ENCODE measurements at regions not wholly inside any gene's neighbourhood (a gene's known extent, or its start where the extent isn't known, plus 50 kb on each side); places are given as distances from the start of the nearest gene placed in this dataset.

- TF ChIP-seq ZBTB10 (tag by site-specific recombination; IDR thresholded peaks at IDR 0.05) = no peak
- TF ChIP-seq ZNF747 (tag by site-specific recombination; IDR thresholded peaks at IDR 0.05) = no peak
- no peak for TF ChIP-seq ZNF707 (tag by site-specific recombination; IDR thresholded peaks at IDR 0.05)
- no peak for TF ChIP-seq ZNF24 (tag by site-specific recombination; IDR thresholded peaks at IDR 0.05)
- TF ChIP-seq, protein P1, sequence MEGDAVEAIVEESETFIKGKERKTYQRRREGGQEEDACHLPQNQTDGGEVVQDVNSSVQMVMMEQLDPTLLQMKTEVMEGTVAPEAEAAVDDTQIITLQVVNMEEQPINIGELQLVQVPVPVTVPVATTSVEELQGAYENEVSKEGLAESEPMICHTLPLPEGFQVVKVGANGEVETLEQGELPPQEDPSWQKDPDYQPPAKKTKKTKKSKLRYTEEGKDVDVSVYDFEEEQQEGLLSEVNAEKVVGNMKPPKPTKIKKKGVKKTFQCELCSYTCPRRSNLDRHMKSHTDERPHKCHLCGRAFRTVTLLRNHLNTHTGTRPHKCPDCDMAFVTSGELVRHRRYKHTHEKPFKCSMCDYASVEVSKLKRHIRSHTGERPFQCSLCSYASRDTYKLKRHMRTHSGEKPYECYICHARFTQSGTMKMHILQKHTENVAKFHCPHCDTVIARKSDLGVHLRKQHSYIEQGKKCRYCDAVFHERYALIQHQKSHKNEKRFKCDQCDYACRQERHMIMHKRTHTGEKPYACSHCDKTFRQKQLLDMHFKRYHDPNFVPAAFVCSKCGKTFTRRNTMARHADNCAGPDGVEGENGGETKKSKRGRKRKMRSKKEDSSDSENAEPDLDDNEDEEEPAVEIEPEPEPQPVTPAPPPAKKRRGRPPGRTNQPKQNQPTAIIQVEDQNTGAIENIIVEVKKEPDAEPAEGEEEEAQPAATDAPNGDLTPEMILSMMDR (tag by site-specific recombination; IDR thresholded peaks at IDR 0.05) = no peak
- no peak for TF ChIP-seq ZNF10 (tag by site-specific recombination; IDR thresholded peaks at IDR 0.05)
- TF ChIP-seq EGR2 (tag by site-specific recombination; IDR thresholded peaks at IDR 0.05; ENCODE audit: low read depth) = no peak
- TF ChIP-seq, protein P2, sequence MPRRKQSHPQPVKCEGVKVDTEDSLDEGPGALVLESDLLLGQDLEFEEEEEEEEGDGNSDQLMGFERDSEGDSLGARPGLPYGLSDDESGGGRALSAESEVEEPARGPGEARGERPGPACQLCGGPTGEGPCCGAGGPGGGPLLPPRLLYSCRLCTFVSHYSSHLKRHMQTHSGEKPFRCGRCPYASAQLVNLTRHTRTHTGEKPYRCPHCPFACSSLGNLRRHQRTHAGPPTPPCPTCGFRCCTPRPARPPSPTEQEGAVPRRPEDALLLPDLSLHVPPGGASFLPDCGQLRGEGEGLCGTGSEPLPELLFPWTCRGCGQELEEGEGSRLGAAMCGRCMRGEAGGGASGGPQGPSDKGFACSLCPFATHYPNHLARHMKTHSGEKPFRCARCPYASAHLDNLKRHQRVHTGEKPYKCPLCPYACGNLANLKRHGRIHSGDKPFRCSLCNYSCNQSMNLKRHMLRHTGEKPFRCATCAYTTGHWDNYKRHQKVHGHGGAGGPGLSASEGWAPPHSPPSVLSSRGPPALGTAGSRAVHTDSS (tag by site-specific recombination; IDR thresholded peaks at IDR 0.05) = no peak
- TF ChIP-seq ZNF174 (tag by site-specific recombination; IDR thresholded peaks at IDR 0.05) = no peak
- TF ChIP-seq, protein P3, sequence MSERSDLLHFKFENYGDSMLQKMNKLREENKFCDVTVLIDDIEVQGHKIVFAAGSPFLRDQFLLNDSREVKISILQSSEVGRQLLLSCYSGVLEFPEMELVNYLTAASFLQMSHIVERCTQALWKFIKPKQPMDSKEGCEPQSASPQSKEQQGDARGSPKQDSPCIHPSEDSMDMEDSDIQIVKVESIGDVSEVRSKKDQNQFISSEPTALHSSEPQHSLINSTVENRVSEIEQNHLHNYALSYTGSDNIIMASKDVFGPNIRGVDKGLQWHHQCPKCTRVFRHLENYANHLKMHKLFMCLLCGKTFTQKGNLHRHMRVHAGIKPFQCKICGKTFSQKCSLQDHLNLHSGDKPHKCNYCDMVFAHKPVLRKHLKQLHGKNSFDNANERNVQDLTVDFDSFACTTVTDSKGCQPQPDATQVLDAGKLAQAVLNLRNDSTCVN (tag by site-specific recombination; optimal IDR thresholded peaks at IDR 0.05) = no peak
- TF ChIP-seq ZNF398 (tag by site-specific recombination; IDR thresholded peaks at IDR 0.05) = no peak
- no peak for TF ChIP-seq GLI4 (tag by site-specific recombination; IDR thresholded peaks at IDR 0.05)
- TF ChIP-seq ZBTB8A (tag by site-specific recombination; IDR thresholded peaks at IDR 0.05) = no peak
Measured at GRCh38 chr3:18533039-18533438, 107.9 kb upstream of the SATB1 start.

Measured in HEK293 (cell line).